Stimulated activated CD4-positive, alpha-beta T cell treated with anti-CD3 and anti-CD28 coated beads, TNF-alpha, amount 100 ng/mL, for 4 hours (primary cell): ENCODE measurements at regions not wholly inside any gene's neighbourhood (a gene's known extent, or its start where the extent isn't known, plus 50 kb on each side); places are given as distances from the start of the nearest gene placed in this dataset.
A peak's percentile ranks its signal among the peaks of the same experiment; 100 is the strongest.

Experiments
- DNase-seq, 3 experiments: peaks; one replicate each; pipeline ENCODE4 v3.0.0-alpha.2; 2020; ENCODE audit warnings: low read depth in 3 of 3

DNA sequence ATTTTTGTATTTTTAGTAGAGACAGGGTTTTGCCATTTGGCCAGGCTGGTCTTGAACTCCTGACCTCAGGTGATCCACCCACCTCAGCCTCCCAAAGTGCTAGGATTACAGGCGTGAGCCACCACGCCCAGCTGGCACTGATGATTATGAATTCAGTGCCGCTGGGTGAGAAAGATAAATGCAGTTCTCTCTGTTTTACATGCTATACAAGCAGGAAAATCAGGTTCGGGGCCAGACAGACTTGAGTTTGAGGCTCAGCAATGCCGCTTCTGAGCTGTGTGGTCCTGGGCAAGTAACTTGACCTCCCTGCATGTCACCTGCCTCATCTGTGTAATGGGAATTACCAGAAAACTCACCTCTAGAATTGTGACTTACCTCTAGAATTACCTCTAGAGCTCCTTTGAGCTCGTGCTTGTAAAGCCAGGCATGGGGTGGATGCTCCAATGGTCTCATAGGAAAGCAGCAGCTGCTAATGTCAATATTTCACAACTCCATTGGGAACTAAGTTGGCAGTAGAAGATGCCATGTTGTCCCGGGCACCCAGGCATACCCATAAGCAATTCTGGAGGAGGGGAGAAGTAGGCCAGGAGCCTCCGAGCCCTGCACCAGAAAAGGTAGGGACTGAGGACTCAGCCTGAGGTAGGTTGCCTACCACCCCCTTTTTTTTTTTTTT is 119.8 kb upstream of the SLC25A33 start:
- DNase-seq = no peak

GRCh38 chr1:9420835-9421532 is 118.3 kb upstream of the SLC25A33 start:
- DNase-seq = no peak

DNA sequence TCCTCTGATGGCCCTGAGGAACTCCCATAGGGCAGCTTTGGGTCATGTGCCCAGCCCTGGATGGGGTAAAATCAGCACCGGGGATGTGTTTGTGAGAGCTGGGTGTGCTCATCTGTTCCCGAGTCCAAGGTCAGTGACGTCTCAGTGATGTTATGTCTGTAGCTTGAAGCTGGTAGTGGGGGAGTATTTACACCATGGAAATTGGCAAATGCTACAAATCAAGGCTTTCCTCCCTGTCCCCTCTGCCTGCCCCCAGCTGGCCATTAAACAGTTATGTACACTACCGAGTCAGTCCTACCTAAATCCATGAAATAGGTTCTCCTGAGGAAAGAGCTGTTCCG is 117.8 kb upstream of the SLC25A33 start:
- no peak for DNase-seq

- DNase-seq = no peak
Measured at GRCh38 chr1:9422321-9422720, 116.9 kb upstream of the SLC25A33 start.

GRCh38 chr1:9422911-9423505 is 116.3 kb upstream of the SLC25A33 start:
- DNase-seq = no peak

- no peak for DNase-seq
Measured at GRCh38 chr1:9424261-9424660, 115.0 kb upstream of the SLC25A33 start.

DNA sequence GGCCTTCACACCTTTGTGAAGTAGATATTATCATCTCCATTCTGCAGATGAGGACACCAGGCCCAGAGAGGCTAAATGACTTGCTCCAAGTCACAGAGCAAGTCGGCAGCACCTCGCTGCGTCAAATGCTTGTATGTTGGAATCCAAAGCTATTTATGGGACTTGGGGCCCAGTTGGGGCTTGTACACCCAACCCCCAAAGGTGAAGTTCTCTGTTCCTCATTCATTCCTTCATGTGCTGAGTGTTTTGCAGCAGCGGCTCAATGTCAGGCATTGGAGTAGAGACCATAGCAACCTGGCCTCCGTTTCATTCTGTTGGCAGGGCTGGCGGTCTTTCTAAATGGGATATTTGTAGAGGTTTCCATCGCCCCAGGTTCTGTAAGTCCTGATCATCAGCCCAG is 113.4 kb upstream of the SLC25A33 start:
- DNase-seq = no peak

GRCh38 chr1:9426291-9426711 is 113.0 kb upstream of the SLC25A33 start:
- DNase-seq = peak; percentile 29 to 58 (median 43)

DNA sequence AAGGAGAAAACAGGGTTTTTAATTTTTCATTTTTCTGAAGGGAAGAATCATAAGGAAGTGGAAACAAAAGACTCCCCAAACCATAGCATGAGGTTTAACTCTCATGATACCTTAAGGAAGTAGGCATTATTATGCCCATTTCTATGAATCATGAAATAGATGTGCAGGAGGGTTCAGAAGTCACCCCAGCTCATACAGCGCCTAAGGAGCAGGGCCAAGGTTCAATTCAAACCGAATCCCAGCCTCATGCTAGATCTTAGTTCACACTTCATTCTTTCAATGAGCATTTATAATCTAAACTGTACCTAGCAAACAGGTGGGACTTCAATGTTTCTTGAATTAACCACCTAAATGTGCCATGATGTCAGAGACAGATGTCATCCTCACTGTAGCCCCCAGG is 111.9 kb upstream of the SLC25A33 start:
- DNase-seq = no peak

GRCh38 chr1:9428601-9429341 is 110.5 kb upstream of the SLC25A33 start:
- DNase-seq = peak; percentile 98 to 100 (median 99)

- DNase-seq = no peak
Measured at GRCh38 chr1:9429342-9429711, 109.9 kb upstream of the SLC25A33 start.

- no peak for DNase-seq
Measured at GRCh38 chr1:9434247-9435152, 104.8 kb upstream of the SLC25A33 start.

GRCh38 chr1:9435153-9435636 is 104.1 kb upstream of the SLC25A33 start:
- no peak for DNase-seq

DNA sequence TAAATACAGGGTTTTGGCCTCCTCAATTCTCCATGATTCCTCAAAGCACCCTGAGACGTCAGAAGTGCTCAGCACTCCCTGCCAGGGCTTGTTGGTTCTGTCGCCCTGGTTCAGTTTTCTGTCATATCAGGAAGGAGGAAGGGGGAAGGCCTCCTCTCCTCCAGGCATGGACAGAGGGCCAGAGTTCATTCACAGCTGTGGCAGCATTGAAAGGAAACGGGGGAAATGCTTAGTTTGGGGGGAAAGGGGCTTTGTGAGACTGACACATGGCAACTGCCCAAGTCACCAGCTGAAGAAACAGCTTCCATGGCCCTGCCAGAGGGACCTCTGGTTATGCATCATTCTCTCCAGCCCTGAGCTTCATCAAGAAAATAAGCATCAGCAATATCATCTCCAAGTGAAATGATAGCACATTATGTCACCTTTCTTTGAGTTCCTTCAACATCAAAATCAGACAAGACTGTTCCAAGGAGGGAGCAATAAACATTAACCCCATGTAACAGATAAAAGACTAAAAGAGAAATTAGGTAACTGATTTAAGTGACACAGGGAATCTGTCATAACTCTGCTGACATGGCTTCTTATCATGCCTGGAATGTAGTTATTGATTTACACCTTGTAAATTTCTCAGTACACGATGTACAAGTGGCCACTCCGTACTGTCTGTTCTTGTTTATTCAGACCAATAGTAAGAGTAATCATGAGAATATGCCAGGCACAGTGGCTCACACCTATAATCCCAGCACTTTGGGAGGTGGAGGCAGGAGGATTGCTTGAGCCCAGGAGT is 103.2 kb upstream of the SLC25A33 start:
- no peak for DNase-seq

- no peak for DNase-seq
Measured at GRCh38 chr1:9437961-9438430, 101.3 kb upstream of the SLC25A33 start.

GRCh38 chr1:9438431-9439073 is 100.7 kb upstream of the SLC25A33 start:
- no peak for DNase-seq

DNA sequence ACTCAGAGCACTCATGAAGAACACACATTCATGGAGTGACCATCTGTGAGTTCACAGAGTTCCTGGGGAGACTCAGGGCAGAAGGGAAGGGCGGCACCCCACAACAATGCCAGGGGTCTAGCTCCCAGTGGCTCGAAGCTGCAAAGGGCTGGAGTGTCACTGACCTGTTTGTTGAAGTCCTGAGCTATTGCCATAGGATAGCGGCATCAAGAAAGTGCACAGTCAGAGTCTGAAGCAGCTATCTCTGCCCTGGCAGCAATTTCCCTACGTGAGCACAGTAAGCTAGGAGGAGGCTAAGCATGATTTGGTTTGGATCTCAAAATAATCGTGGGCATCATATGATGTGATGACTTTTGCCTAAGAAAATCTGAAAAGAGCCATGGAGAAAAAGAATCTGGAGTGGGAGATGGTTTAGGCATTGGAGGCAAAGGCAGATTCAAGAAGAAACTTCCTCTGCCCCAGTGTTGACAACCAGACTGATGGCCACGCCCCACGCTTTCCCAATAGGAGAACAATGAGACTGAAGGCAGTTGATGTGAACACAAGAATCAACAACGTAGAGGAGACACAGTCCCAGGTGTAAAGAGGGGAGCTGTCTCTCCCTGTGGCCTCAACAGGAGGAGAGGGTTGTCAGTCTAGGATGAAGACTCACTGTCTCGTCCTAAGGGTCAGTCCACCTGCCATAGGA is 100.0 kb upstream of the SLC25A33 start:
- no peak for DNase-seq

GRCh38 chr1:9440261-9440660 is 99.0 kb upstream of the SLC25A33 start:
- no peak for DNase-seq

GRCh38 chr1:9440763-9441194 is 98.5 kb upstream of the SLC25A33 start:
- no peak for DNase-seq
